CD4-positive, alpha-beta T cell treated with Interleukin-6 for 4 hours (primary cell): ENCODE measurements at regions not wholly inside any gene's neighbourhood (a gene's known extent, or its start where the extent isn't known, plus 50 kb on each side); places are given as distances from the start of the nearest gene placed in this dataset.
"Not testable (repeated sequence)": the region's sequence is repeated elsewhere in the genome, so short reads cannot be mapped to it uniquely, and the experiment has no call there.

ENCODE experiments used
- DNase-seq: peaks from one replicate; pipeline ENCODE4 v3.0.0-alpha.2; 2020; ENCODE audit warnings: mixed read lengths

GRCh38 chr2:8587251-8587791 is 94.5 kb upstream of the ID2 start:
- DNase-seq = no peak

GRCh38 chr2:8587920-8588830 is 93.7 kb upstream of the ID2 start:
- DNase-seq = no peak

GRCh38 chr2:8588831-8589191 is 93.0 kb upstream of the ID2 start:
- no peak for DNase-seq

GRCh38 chr2:8589721-8590120 is 92.1 kb upstream of the ID2 start:
- no peak for DNase-seq

- DNase-seq = no peak
These were observed 90.9 kb upstream of the ID2 start for GRCh38 chr2:8590938-8591337.

- DNase-seq = no peak
These were observed 89.1 kb upstream of the ID2 start for GRCh38 chr2:8592736-8593135.

- DNase-seq = no peak
These were observed 88.6 kb upstream of the ID2 start for GRCh38 chr2:8593243-8593642.

- no peak for DNase-seq
These were observed 87.0 kb upstream of the ID2 start for GRCh38 chr2:8594731-8595427.

GRCh38 chr2:8595428-8595805 is 86.4 kb upstream of the ID2 start:
- DNase-seq = no peak

GRCh38 chr2:8595811-8596600 is 85.8 kb upstream of the ID2 start:
- no peak for DNase-seq

- DNase-seq = no peak
These were observed 84.8 kb upstream of the ID2 start for GRCh38 chr2:8597094-8597493.

- no peak for DNase-seq
These were observed 84.2 kb upstream of the ID2 start for GRCh38 chr2:8597559-8598225.

- DNase-seq = no peak
These were observed 83.3 kb upstream of the ID2 start for GRCh38 chr2:8598295-8599165.

GRCh38 chr2:8599421-8600242 is 82.2 kb upstream of the ID2 start:
- no peak for DNase-seq

- no peak for DNase-seq
These were observed 81.4 kb upstream of the ID2 start for GRCh38 chr2:8600456-8600855.

GRCh38 chr2:8602809-8603208 is 79.0 kb upstream of the ID2 start:
- no peak for DNase-seq

- not testable (repeated sequence) for DNase-seq
These were observed 78.5 kb upstream of the ID2 start for GRCh38 chr2:8603356-8603755.

- DNase-seq = no peak
These were observed 77.6 kb upstream of the ID2 start for GRCh38 chr2:8604262-8604661.

- no peak for DNase-seq
These were observed 76.3 kb upstream of the ID2 start for GRCh38 chr2:8605351-8606065.

GRCh38 chr2:8606226-8606625 is 75.6 kb upstream of the ID2 start:
- DNase-seq = no peak
